GM12878 (cell line): ENCODE measurements at regions not wholly inside any gene's neighbourhood (a gene's known extent, or its start where the extent isn't known, plus 50 kb on each side); places are given as distances from the start of the nearest gene placed in this dataset.
A peak's percentile ranks its signal among the peaks of the same experiment; 100 is the strongest.

Experiments
- ATAC-seq: fragments of 200-7000 bp; cut with Tn5 transposase; 3 replicates; pipeline ENCODE4 v1.9.1; 2020; ENCODE audit warnings: mild to moderate bottlenecking, moderate library complexity
- BruUV-seq: library from RNA; stranded (reverse); fragments of 400-500 nt; replicated peaks from 2 replicates; lab custom pipeline; 2021; lab: Mats Ljungman, UMichigan
- CTCF ChIA-PET: fragments of 300-600 bp; sonication (Branson Sonifier 250); formaldehyde crosslinking; extraction: SDS; loops from one replicate; lab custom pipeline; 2021; ENCODE audit warnings: inconsistent platforms; lab: Yijun Ruan, JAX
- POLR2A ChIA-PET: fragments of 350-600 bp; formaldehyde crosslinking; extraction: SDS; loops from one replicate; lab custom pipeline; 2021; ENCODE audit warnings: inconsistent platforms; lab: Charles Lee
- RAD21 ChIA-PET: fragments of 300-600 bp; sonication (Branson Sonifier 250); formaldehyde crosslinking; loops from one replicate; lab custom pipeline; 2023; ENCODE audit warnings: antibody characterized with exemption; ENCODE audit not compliant: unreplicated experiment; lab: Charles Lee
- SMC1A ChIA-PET: fragments of 300-600 bp; sonication (Branson Sonifier 250); formaldehyde crosslinking; loops from one replicate; lab custom pipeline; 2023; ENCODE audit not compliant: unreplicated experiment, uncharacterized antibody; lab: Charles Lee
- DNase-seq: peaks from one replicate; pipeline ENCODE4 v3.0.0-alpha.2; 2011; ENCODE audit warnings: low read depth, low spot score
- FAIRE-seq: peaks from 3 replicates; lab custom pipeline; 2011; peaks lifted over from hg19 to GRCh38; lab: Jason Lieb, UNC
- H2AFZ ChIP-seq: 2 replicates; pipeline ENCODE4 v1.6.0; 2011; ENCODE audit warnings: low read depth, low read length, control low read depth; ENCODE audit not compliant: control insufficient read depth
- H3K27ac ChIP-seq: 2 replicates; pipeline ENCODE4 v1.5.1; 2011; ENCODE audit warnings: control low read depth; ENCODE audit not compliant: control insufficient read depth, insufficient read depth
- H3K27me3 ChIP-seq, 2 experiments: replicated peaks in 1 of 2; 2 replicates each; pipeline versions ENCODE4 v1.6.0 to v1.6.1; 2011; ENCODE audit warnings: low read length in 1 of 2; ENCODE audit not compliant: control insufficient read depth in 2 of 2, insufficient read depth in 2 of 2
- H3K36me3 ChIP-seq, 2 experiments: 2 replicates each; pipeline ENCODE4 v1.5.1; 2011; ENCODE audit warnings: low read length in 1 of 2; ENCODE audit not compliant: control insufficient read depth in 2 of 2, insufficient read depth in 2 of 2
- H3K4me1 ChIP-seq: 2 replicates; pipeline ENCODE4 v1.6.1; 2011; ENCODE audit warnings: mild to moderate bottlenecking, low read length, moderate library complexity, mixed read lengths; ENCODE audit not compliant: control insufficient read depth, insufficient read depth
- H3K4me2 ChIP-seq: 2 replicates; pipeline ENCODE4 v1.6.0; 2011; ENCODE audit warnings: control low read depth; ENCODE audit not compliant: control insufficient read depth, insufficient read depth
- H3K4me3 ChIP-seq: fragments of 200-600 bp; sonication (generic); 2 replicates; pipeline ENCODE4 v1.5.1; 2016
- H3K79me2 ChIP-seq: 2 replicates; pipeline ENCODE4 v1.6.0; 2011; ENCODE audit warnings: low read length; ENCODE audit not compliant: control insufficient read depth, insufficient read depth
- H3K9ac ChIP-seq: 2 replicates; pipeline ENCODE4 v1.8.0; 2011; ENCODE audit warnings: low read length, control low read depth, mixed read lengths; ENCODE audit not compliant: control insufficient read depth, insufficient read depth
- H3K9me3 ChIP-seq: replicated peaks from 3 replicates; pipeline ENCODE4 v1.5.1; 2011; ENCODE audit warnings: mild to moderate bottlenecking, low read length; ENCODE audit not compliant: control insufficient read depth, insufficient read depth
- H4K20me1 ChIP-seq: 2 replicates; pipeline ENCODE4 v1.6.0; 2011; ENCODE audit not compliant: control insufficient read depth, insufficient read depth
- RAD21 ChIP-seq: IDR thresholded peaks from 2 replicates; pipeline ENCODE4 v1.6.1; 2011; ENCODE audit warnings: mild to moderate bottlenecking, low read depth, low read length, moderate library complexity; ENCODE audit not compliant: insufficient read depth
- SREBF2 ChIP-seq: IDR thresholded peaks from 2 replicates; pipeline ENCODE4 v1.6.1; 2012; ENCODE audit warnings: mild to moderate bottlenecking, low read length
- WGBS: methylation state at CpG from one replicate; pipeline ENCODE4 v1.1.6; 2016; ENCODE audit warnings: low lambda C conversion rate; ENCODE audit not compliant: insufficient replicate concordance, insufficient coverage; ENCODE audit errors: missing lambda C conversion rate; 5-methylcytosine and 5-hydroxymethylcytosine counted together
- in situ Hi-C: fragments of 300-500 bp; cut with MboI; formaldehyde crosslinking; loops from 9 replicates; pipeline ENCODE4 v1.14.3; 2018; ENCODE audit warnings: mixed read lengths
- intact Hi-C: fragments of 100-400 bp; cut with micrococcal nuclease; formaldehyde crosslinking; loops from one replicate; pipeline ENCODE4 v1.14.2; 2022; ENCODE audit not compliant: unreplicated experiment
- TF ChIP-seq, protein P1 (sequence below), 3 experiments: IDR thresholded peaks in 2 of 3; conservative IDR thresholded peaks in 1 of 3; 2 replicates each; pipeline ENCODE4 v1.5.1; 2011; ENCODE audit warnings: low read depth in 3 of 3, low read length in 3 of 3, mild to moderate bottlenecking in 3 of 3, control low read depth in 2 of 3, moderate library complexity in 2 of 3, inconsistent platforms in 1 of 3, mixed read lengths in 1 of 3; ENCODE audit not compliant: control insufficient read depth in 2 of 3, insufficient read depth in 1 of 3; ENCODE audit errors: extremely low read depth in 1 of 3

DNA sequence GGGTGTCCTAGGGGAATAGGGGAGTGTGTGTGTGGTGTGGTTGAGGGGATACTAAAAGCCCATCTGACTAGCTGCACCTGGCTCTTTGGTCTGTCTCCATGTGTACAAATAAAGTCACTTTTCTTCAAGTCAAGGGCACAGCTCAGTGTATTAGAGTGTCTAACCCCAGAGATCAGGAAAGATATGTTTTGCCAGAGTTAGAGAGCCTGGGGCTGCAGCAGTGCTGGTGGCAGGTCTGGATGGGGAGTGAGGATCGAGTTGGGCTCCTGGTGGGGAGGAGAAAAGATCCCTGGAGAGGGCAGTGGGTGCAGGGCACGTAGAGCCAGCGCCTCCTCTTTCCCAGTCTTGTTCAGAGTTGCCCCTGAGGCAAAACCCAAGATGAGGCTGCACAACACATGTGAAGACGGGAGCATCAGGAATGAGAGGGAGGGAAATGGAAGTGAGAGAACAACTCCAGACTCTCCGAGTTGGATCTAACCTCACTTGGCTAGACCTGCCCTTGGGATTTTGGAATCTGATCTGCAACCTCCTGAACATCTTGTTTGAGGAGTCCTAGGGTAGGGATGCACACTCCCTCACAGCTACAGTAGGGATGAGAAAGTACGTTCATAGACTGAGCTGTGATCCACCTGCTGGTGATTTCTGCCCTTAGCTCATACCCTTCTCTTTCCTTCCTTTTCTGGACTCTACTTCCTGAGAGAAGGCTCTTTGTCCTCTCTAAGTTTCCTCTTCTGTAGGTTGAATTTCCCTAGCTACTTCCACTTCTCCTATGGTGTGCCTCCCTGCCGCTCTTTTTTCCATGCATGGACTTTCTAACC is 309.9 kb downstream of the ZSWIM6 start:
- H3K36me3 ChIP-seq: no peaks in the 10 kb centered on the region
- H3K9ac ChIP-seq: no peak overlapping the region
- H3K79me2 ChIP-seq: no peaks in the 10 kb centered on the region
- POLR2A ChIA-PET: no interaction called here
- ATAC-seq (0 out of 3 replicates have a peak, but pooled peaks have one; percentile 25), DNase-seq (no peak), FAIRE-seq (no peak)
- TF ChIP-seq RAD21 (peak; percentile 6; the same call in 1 of the 2 replicates), SREBF2 (no peak)
- TF ChIP-seq, protein P1, sequence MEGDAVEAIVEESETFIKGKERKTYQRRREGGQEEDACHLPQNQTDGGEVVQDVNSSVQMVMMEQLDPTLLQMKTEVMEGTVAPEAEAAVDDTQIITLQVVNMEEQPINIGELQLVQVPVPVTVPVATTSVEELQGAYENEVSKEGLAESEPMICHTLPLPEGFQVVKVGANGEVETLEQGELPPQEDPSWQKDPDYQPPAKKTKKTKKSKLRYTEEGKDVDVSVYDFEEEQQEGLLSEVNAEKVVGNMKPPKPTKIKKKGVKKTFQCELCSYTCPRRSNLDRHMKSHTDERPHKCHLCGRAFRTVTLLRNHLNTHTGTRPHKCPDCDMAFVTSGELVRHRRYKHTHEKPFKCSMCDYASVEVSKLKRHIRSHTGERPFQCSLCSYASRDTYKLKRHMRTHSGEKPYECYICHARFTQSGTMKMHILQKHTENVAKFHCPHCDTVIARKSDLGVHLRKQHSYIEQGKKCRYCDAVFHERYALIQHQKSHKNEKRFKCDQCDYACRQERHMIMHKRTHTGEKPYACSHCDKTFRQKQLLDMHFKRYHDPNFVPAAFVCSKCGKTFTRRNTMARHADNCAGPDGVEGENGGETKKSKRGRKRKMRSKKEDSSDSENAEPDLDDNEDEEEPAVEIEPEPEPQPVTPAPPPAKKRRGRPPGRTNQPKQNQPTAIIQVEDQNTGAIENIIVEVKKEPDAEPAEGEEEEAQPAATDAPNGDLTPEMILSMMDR (IDR thresholded peaks at IDR 0.05 in 2 of 3, conservative IDR thresholded peaks at IDR 0.05 in 1 of 3; ENCODE audit: control insufficient read depth in 2 of 3, extremely low read depth in 1 of 3, insufficient read depth in 1 of 3, low read depth in 3 of 3, low read length in 3 of 3): 0 out of 6 replicates have a peak, but pooled peaks of 1 of the 3 experiments have one; percentile 5
- WGBS: 27% methylated on average over 7 of the region's 7 CpGs
- intact Hi-C loops (no loop called here), in situ Hi-C loops (no loop called here)
- H3K27me3 ChIP-seq: peaks cover 0 to 2% of the 10 kb centered on the region in 2 experiments; a peak in 2 of 4 replicates
- no peak overlapping the region for H2AFZ ChIP-seq
- no peak overlapping the region for H3K27ac ChIP-seq
- no peaks in the 10 kb centered on the region for H3K4me1 ChIP-seq
- RAD21 ChIA-PET: no interaction called here
- no peak overlapping the region for H3K4me2 ChIP-seq
- no peaks in the 10 kb centered on the region for H3K9me3 ChIP-seq
- CTCF ChIA-PET: interaction anchor here (0.6 to 2.0 kb wide), 4 partner anchors 16 to 587 kb away, joined by 3 to 10 read pairs (median 6); no protein-coding TSS in a partner anchor
- no peaks in the 10 kb centered on the region for H4K20me1 ChIP-seq
- H3K4me3 ChIP-seq: no peak overlapping the region
- SMC1A ChIA-PET: interaction anchor here (1.1 kb wide), 1 partner anchor 25 kb away, joined by 3 read pairs; no protein-coding TSS in a partner anchor
- BruUV-seq: no TSS peak
